ENCODE measurements at regions not wholly inside any gene's neighbourhood (a gene's known extent, or its start where the extent isn't known, plus 50 kb on each side); places are given as distances from the start of the nearest gene placed in this dataset.

DNA sequence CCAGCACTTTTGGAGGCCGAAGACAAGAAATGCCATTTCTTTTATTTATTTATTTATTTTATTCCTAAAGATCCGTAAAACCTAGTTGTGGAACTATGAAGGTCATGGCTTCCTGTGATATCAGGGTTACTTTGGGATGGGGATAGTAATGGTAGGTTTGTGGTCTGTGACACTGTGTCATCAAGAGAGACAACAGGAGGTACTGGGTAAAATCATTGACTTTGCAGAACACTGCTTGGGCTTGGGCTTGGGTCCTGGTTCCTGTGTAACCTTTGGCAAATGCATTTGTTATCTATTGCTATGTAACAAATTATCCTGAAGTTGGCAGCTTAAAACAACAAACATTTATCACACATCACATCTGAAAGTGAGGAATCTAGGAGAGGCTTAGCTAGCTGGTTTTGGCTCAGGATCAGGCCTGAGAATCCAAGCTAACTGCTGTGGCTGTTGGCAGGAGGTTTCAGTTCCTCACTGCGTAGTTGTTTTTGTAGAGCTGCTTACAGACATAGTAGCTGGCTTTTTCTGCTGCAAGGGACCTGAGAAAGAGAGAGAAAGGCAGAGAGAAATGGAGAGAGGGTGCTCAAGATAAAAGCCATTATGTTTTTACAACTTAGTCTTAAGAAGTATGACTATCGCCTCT is 576.4 kb upstream of the SLIT2 start:
- Histone ChIP-seq H3K36me3 (ENCODE audit: insufficient read depth, low read length) (no peaks in the 10 kb centered on the region), H3K4me3 (ENCODE audit: low read length) (no peak overlapping the region), H3K9ac (ENCODE audit: low read depth, low read length) (no peak overlapping the region), H3K4me1 (ENCODE audit: insufficient read depth, low read length) (no peaks in the 10 kb centered on the region), H3K27me3 (ENCODE audit: insufficient read depth, low read length) (no peaks in the 10 kb centered on the region), H3K9me3 (ENCODE audit: insufficient read depth, low read depth, low read length) (no peaks in the 10 kb centered on the region), H3K27ac (ENCODE audit: low read depth, low read length) (no peak overlapping the region)
- 92% methylated on average over 2 of the region's 4 CpGs for WGBS

DNA sequence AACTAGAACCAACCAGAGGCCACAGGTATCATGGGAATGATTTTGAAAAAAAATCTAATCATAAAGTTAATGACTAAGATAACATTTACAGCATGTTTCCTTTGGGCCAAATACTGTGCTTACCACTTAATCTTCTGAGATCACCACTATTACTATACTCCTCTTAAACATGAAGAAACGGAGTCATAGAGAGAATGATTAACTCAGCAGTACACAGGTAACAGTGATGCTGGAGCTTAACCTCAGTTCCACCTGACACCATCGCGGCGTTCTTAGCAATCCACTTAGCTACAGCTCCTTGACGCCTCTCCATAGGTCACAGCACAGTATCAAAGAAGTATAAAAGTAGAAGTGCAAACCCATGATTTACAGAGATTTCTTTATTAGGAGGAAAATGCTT is 592.6 kb upstream of the SLIT2 start:
- no peak overlapping the region for H3K9ac ChIP-seq (ENCODE audit: low read depth, low read length)
- no peaks in the 10 kb centered on the region for H3K27me3 ChIP-seq (ENCODE audit: insufficient read depth, low read length)
- H3K36me3 ChIP-seq (ENCODE audit: insufficient read depth, low read length), result no peaks in the 10 kb centered on the region
- H3K4me3 ChIP-seq (ENCODE audit: low read length), result no peak overlapping the region
- WGBS, result 97% methylated on average over 5 of the region's 5 CpGs
- no peaks in the 10 kb centered on the region; the same call in 1 of the 2 replicates for H3K4me1 ChIP-seq (ENCODE audit: insufficient read depth, low read length)
- no peaks in the 10 kb centered on the region for H3K9me3 ChIP-seq (ENCODE audit: insufficient read depth, low read depth, low read length)
- H3K27ac ChIP-seq (ENCODE audit: low read depth, low read length), result no peak overlapping the region

DNA sequence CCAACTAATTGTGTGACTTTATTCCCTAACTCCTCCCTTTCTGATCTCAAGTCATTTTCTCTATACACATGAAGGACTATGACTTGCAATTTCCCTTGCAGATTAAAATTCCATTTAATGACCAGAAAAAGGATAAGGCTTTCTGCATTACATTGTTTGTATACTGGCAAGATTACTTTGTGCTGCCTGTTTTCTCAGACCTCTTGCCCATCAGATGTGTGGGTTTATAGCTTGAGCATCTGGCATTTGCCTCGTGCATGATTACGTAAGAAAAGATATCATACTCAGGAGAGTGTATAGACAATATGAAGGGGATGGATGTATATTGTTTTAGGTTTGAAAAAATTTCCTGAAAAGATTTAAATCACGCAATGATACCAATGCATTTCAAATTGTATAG is 593.8 kb upstream of the SLIT2 start:
- no peak overlapping the region for H3K4me3 ChIP-seq (ENCODE audit: low read length)
- no peaks in the 10 kb centered on the region for H3K36me3 ChIP-seq (ENCODE audit: insufficient read depth, low read length)
- no peak overlapping the region for H3K9ac ChIP-seq (ENCODE audit: low read depth, low read length)
- no peaks in the 10 kb centered on the region for H3K27me3 ChIP-seq (ENCODE audit: insufficient read depth, low read length)
- whole genome bisulfite sequencing, result 100% methylated on average over 2 of the region's 3 CpGs
- no peaks in the 10 kb centered on the region for H3K4me1 ChIP-seq (ENCODE audit: insufficient read depth, low read length)
- no peaks in the 10 kb centered on the region for H3K9me3 ChIP-seq (ENCODE audit: insufficient read depth, low read depth, low read length)
- no peak overlapping the region for H3K27ac ChIP-seq (ENCODE audit: low read depth, low read length)

DNA sequence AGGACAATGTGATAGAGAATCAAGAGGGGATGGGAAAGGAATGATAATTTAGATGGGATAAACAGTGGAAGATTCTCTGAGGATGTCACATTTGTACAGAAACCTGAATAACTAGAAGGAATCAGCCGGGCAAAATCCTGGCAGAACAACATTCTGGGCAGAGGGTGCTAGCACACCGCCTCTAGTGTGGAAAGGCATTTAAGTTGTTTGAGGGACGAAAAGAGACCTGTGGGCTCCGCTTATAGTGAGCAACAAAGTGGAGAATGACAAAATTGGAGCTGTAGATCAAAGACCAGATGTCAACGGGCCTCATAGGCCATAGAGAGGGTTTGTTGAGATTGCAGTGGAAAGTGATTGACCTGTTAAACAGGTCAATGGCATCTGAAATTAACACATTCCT is 596.0 kb upstream of the SLIT2 start:
- WGBS, result 93% methylated on average over 5 of the region's 5 CpGs

DNA sequence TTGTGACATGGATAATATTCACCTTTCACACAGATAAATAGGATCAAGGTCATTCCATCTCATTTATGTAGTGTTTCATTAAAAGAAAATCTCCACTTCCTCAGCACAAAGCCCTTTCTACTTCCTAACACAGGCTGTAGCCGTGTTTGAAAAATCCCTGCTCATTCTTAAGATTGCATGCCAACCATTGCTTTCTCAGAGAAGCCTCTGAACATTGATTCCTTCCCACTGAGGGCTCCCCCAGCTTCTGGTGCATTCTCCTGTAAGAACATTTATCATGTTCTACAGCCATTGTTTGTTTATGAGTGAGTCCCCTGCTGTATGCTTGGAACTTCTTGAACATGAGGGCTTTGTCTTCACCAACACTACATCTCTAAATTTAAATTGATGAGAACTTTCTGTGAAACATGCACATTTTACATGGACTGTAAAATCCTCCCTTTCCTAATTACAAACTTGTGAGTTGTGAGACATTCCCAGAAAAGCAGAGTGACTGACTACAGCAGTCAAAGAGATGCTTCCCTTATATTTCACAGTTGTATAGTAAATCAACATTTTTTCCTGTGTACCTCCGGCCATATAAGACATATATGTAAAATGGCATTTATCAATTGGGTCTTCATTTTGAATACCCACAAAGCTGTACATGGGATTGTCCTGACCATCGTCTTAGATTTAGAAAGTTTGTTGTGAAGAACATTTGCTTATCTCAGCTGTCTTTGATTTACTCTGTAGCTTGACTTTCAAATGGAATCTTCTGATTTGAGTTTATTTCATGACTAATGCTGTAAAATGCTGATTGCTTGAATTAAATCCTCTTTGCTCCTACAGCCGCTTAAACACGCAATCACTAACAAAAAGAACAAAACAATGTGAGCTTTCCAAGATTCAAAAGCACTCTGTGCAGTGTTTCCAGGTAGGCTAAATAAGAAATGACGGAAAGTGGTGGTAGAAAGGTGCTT is 600.5 kb upstream of the SLIT2 start:
- H3K27ac ChIP-seq (ENCODE audit: low read depth, low read length), result no peak overlapping the region
- H3K36me3 ChIP-seq (ENCODE audit: insufficient read depth, low read length), result no peaks in the 10 kb centered on the region
- 87% methylated on average over 5 of the region's 6 CpGs for WGBS
- H3K27me3 ChIP-seq (ENCODE audit: insufficient read depth, low read length), result no peaks in the 10 kb centered on the region
- H3K4me1 ChIP-seq (ENCODE audit: insufficient read depth, low read length), result no peaks in the 10 kb centered on the region
- no peaks in the 10 kb centered on the region for H3K9me3 ChIP-seq (ENCODE audit: insufficient read depth, low read depth, low read length)
- no peak overlapping the region for H3K9ac ChIP-seq (ENCODE audit: low read depth, low read length)
- H3K4me3 ChIP-seq (ENCODE audit: low read length), result no peak overlapping the region

More for the DNA sequence above, 596.0 kb upstream of the SLIT2 start:
- Histone ChIP-seq H3K9ac (ENCODE audit: low read depth, low read length) (no peak overlapping the region), H3K4me1 (ENCODE audit: insufficient read depth, low read length) (no peaks in the 10 kb centered on the region), H3K36me3 (ENCODE audit: insufficient read depth, low read length) (no peaks in the 10 kb centered on the region), H3K27ac (ENCODE audit: low read depth, low read length) (no peak overlapping the region), H3K27me3 (ENCODE audit: insufficient read depth, low read length) (no peaks in the 10 kb centered on the region), H3K4me3 (ENCODE audit: low read length) (no peak overlapping the region), H3K9me3 (ENCODE audit: insufficient read depth, low read depth, low read length) (no peaks in the 10 kb centered on the region)

DNA sequence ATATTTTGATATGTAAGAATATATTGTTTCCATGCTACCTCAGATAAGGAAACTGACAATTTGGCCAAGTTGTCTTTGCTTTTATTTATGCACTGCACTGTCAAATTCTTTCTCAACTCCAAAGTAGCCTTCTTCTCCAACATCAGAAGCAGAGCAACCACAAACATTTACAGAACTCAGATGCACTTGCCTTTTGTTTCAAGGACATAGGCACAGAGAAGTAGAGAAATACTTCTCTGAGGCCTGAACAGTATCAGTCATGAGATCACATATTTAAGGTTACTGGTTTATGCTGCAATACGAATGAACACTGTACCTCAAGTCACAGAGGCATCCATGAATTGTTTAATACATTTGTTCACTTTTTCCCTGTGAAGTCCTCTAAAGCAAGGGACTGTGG is 606.1 kb upstream of the SLIT2 start:
- no peaks in the 10 kb centered on the region for H3K36me3 ChIP-seq (ENCODE audit: insufficient read depth, low read length)
- WGBS, result 96% methylated on average over 1 of the region's 1 CpG
- H3K9ac ChIP-seq (ENCODE audit: low read depth, low read length), result no peak overlapping the region
- H3K9me3 ChIP-seq (ENCODE audit: insufficient read depth, low read depth, low read length), result no peaks in the 10 kb centered on the region
- no peak overlapping the region for H3K27ac ChIP-seq (ENCODE audit: low read depth, low read length)
- no peaks in the 10 kb centered on the region for H3K27me3 ChIP-seq (ENCODE audit: insufficient read depth, low read length)
- H3K4me1 ChIP-seq (ENCODE audit: insufficient read depth, low read length), result no peaks in the 10 kb centered on the region
- H3K4me3 ChIP-seq (ENCODE audit: low read length), result no peak overlapping the region

DNA sequence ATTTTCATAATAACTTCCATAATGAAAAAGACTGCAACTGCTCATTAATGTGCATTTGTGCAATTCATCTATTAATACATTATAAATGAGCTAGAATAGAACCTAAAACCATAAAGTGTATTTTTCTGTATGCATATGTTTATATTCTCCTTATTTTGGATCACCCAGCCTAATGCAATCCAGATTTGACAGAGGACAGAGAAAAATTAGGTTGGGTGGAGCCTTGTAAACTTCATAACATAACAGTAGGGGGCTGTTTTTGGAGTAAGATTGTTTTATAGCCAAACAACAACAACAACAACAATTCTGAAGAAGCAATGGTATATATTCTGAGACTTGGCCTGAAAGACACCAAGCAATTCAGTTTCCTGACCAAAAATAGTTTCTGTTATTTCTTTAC is 615.3 kb upstream of the SLIT2 start:
- H3K9ac ChIP-seq (ENCODE audit: low read depth, low read length), result no peak overlapping the region
- H3K27me3 ChIP-seq (ENCODE audit: insufficient read depth, low read length), result no peaks in the 10 kb centered on the region
- H3K4me3 ChIP-seq (ENCODE audit: low read length), result no peak overlapping the region
- H3K4me1 ChIP-seq (ENCODE audit: insufficient read depth, low read length), result no peaks in the 10 kb centered on the region
- no peak overlapping the region for H3K27ac ChIP-seq (ENCODE audit: low read depth, low read length)
- no peaks in the 10 kb centered on the region for H3K36me3 ChIP-seq (ENCODE audit: insufficient read depth, low read length)
- H3K9me3 ChIP-seq (ENCODE audit: insufficient read depth, low read depth, low read length), result peaks cover 22% of the 10 kb centered on the region

DNA sequence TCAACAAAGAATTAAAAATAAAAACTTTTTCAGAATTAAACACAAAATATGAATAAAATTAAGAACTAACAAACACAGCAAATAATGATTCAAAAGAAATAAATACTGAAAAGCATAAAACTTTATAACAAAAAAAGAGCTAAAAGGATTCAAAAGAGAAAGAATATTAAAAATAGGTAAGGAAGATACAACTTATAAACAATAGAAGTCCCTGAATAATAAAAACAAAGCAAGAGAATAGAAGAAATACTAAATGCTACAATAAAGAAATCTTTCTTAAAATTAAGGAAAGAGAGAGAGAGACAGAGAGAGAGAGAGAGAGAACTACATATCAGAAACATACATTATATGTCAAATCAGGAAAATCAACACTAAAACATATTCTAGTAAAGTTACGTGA is 619.9 kb upstream of the SLIT2 start:
- 100% methylated on average over 1 of the region's 1 CpG for WGBS
- Histone ChIP-seq H3K27me3 (ENCODE audit: insufficient read depth, low read length) (no peaks in the 10 kb centered on the region), H3K36me3 (ENCODE audit: insufficient read depth, low read length) (no peaks in the 10 kb centered on the region), H3K9me3 (ENCODE audit: insufficient read depth, low read depth, low read length) (peaks cover 25% of the 10 kb centered on the region), H3K4me3 (ENCODE audit: low read length) (no peak overlapping the region), H3K9ac (ENCODE audit: low read depth, low read length) (no peak overlapping the region), H3K27ac (ENCODE audit: low read depth, low read length) (no peak overlapping the region), H3K4me1 (ENCODE audit: insufficient read depth, low read length) (no peaks in the 10 kb centered on the region)

DNA sequence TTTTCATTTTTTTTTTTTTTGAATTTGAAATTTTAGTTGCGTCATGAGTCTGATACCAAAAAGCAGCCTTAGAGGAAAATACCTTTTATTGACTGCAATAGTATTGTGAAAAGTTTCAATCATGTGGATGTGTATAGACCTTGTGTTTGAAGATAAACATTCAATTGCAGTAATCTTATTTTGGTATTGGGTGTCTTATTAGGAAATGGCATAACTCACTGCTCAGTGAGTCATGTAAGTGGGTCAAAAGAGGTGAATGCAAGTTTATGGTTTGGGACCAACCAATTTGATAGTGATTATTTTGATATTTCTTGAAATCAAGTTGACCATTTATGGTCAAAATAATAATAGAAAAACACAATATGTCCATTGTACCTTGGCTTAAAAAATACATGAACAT is 627.8 kb upstream of the SLIT2 start:
- H3K9me3 ChIP-seq (ENCODE audit: insufficient read depth, low read depth, low read length), result no peaks in the 10 kb centered on the region
- H3K9ac ChIP-seq (ENCODE audit: low read depth, low read length), result no peak overlapping the region
- no peak overlapping the region for H3K27ac ChIP-seq (ENCODE audit: low read depth, low read length)
- no peak overlapping the region for H3K4me3 ChIP-seq (ENCODE audit: low read length)
- H3K36me3 ChIP-seq (ENCODE audit: insufficient read depth, low read length), result no peaks in the 10 kb centered on the region
- H3K27me3 ChIP-seq (ENCODE audit: insufficient read depth, low read length), result no peaks in the 10 kb centered on the region
- no peaks in the 10 kb centered on the region for H3K4me1 ChIP-seq (ENCODE audit: insufficient read depth, low read length)
- WGBS, result 100% methylated on average over 1 of the region's 1 CpG

DNA sequence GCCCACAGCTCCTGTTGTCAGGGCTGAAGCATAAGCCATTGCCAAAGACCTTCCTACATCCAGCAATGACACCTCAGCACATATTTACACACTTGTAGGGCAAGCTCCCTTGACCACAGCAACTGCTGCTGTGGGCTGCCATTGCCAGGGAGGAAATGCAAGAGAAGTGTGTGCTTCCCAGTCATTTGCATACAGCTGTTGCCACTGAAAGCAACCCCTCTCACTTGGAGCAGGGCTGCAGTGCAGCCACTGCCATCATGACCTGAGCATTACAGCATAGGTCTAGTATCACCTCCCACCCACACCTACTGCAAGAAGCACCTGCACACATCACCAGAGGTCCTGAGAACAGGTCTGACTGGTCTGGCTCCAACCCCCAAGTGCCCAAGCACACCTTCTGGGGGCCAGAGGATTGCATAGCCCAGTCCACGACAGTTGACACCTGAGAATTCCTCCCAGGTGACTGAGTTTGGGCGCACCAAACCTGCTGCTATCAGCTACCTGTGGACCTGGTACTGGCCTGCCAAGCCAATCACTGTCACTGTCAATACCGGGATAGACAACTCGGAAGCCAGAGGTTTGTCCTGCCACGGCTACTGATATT is 636.5 kb upstream of the SLIT2 start:
- Histone ChIP-seq H3K36me3 (ENCODE audit: insufficient read depth, low read length) (no peaks in the 10 kb centered on the region), H3K27me3 (ENCODE audit: insufficient read depth, low read length) (no peaks in the 10 kb centered on the region), H3K9me3 (ENCODE audit: insufficient read depth, low read depth, low read length) (peaks cover 9% of the 10 kb centered on the region; the same call in 1 of the 2 replicates), H3K4me3 (ENCODE audit: low read length) (no peak overlapping the region), H3K9ac (ENCODE audit: low read depth, low read length) (no peak overlapping the region), H3K27ac (ENCODE audit: low read depth, low read length) (no peak overlapping the region), H3K4me1 (ENCODE audit: insufficient read depth, low read length) (no peaks in the 10 kb centered on the region)
- 95% methylated on average over 5 of the region's 5 CpGs for WGBS

DNA sequence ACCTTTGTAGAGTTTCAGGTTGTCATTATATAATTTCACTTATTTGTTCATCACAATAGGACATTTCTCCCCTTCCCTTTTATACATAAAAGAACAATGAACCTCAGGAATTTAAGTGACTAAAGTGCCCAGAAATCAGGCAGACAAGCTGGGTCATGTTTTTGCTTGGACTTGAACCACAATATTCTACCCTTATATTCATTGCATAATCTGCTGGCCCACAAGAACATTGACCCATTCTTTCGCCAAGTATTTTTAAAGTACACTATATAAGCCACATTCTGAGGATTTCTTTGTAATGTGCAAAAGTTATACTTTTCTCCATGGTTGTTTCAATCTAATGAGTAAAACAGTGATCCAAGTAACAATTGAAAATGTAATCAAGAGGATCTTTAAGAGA is 637.5 kb upstream of the SLIT2 start:
- Histone ChIP-seq H3K9ac (ENCODE audit: low read depth, low read length) (no peak overlapping the region), H3K9me3 (ENCODE audit: insufficient read depth, low read depth, low read length) (peaks cover 9% of the 10 kb centered on the region; the same call in 1 of the 2 replicates)
- 80% methylated on average over 1 of the region's 1 CpG for WGBS

More for the DNA sequence above, 637.5 kb upstream of the SLIT2 start:
- Histone ChIP-seq H3K4me3 (ENCODE audit: low read length) (no peak overlapping the region), H3K27me3 (ENCODE audit: insufficient read depth, low read length) (no peaks in the 10 kb centered on the region), H3K36me3 (ENCODE audit: insufficient read depth, low read length) (no peaks in the 10 kb centered on the region), H3K4me1 (ENCODE audit: insufficient read depth, low read length) (no peaks in the 10 kb centered on the region), H3K27ac (ENCODE audit: low read depth, low read length) (no peak overlapping the region)

Measured in HUES64 (cell line).